ENCODE measurements at regions not wholly inside any gene's neighbourhood (a gene's known extent, or its start where the extent isn't known, plus 50 kb on each side); places are given as distances from the start of the nearest gene placed in this dataset.

DNA sequence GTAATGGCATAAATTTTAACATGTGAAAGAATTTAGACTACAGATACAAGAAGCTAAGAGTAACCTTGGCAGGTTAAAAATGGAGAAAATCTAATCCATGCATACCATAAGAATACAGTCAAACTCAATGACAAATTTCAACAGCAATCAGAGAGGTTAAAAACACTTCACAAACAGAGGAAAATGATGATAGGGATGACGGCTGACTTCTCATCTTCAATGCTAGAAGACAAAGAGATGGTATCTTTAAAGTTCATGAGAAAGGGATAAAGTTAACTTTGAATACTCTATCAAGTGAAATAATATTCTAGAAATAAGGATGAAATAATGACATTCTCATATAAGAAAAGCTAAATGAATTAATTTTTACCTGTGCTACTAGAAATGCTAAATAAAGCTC lies 1130.2 kb upstream of the MIR17HG start:
- Histone ChIP-seq H3K9me1 (ENCODE audit: control insufficient read depth, insufficient read depth, low read length) (no peaks in the 10 kb centered on the region), H3K4me1 (replicated peaks in 1 of 2; ENCODE audit: control insufficient read depth in 2 of 2, insufficient read depth in 2 of 2, low read length in 2 of 2) (no peaks in the 10 kb centered on the region), H3K4me3 (no peak overlapping the region), H3K79me2 (ENCODE audit: control insufficient read depth, insufficient read depth, low read length) (no peaks in the 10 kb centered on the region), H3K36me3 (ENCODE audit: control insufficient read depth, insufficient read depth, low read length) (no peaks in the 10 kb centered on the region), H2AFZ (ENCODE audit: low read depth, low read length) (no peak overlapping the region), H3K27me3 (ENCODE audit: control insufficient read depth in 2 of 2, insufficient read depth in 2 of 2, low read length in 2 of 2) (no peaks in the 10 kb centered on the region), H3K27ac (ENCODE audit: extremely low read depth, low read depth, low read length) (no peak overlapping the region), H3K9ac (ENCODE audit: insufficient read depth in 1 of 2, low read depth in 2 of 2, low read length in 2 of 2) (no peak overlapping the region), H4K20me1 (replicated peaks; ENCODE audit: control insufficient read depth, insufficient read depth, low read length) (no peaks in the 10 kb centered on the region), H3K4me2 (ENCODE audit: insufficient read depth, low read length) (no peak overlapping the region), H3K9me3 (replicated peaks; ENCODE audit: control insufficient read depth, insufficient read depth, low read depth, low read length) (peaks cover 3% of the 10 kb centered on the region; the same call in 1 of the 2 replicates)
- no TSS peak for BruUV-seq (replicated peaks)
- ChIA-PET POLR2A (no interaction called here), CTCF (ENCODE audit: low intra/inter-chr PET ratio) (no interaction called here)
- TF ChIP-seq BCLAF1 (IDR thresholded peaks at IDR 0.05; ENCODE audit: borderline replicate concordance in 1 of 2, control insufficient read depth in 1 of 2, low read depth in 2 of 2, low read length in 1 of 2) (no peak), PHB (CRISPR knock-in tag; IDR thresholded peaks at IDR 0.05) (no peak), SIX5 (IDR thresholded peaks at IDR 0.05; ENCODE audit: borderline replicate concordance in 1 of 2, insufficient read depth in 1 of 2, low read depth in 1 of 2, low read length in 2 of 2) (no peak), TRIM28 (IDR thresholded peaks at IDR 0.05) (no peak), BACH1 (tag; IDR thresholded peaks at IDR 0.05) (no peak), HCFC1 (IDR thresholded peaks at IDR 0.05; ENCODE audit: low read depth, low read length) (no peak), ZC3H8 (IDR thresholded peaks at IDR 0.05) (no peak), KAT8 (IDR thresholded peaks at IDR 0.05; ENCODE audit: low read depth) (no peak), ZC3H4 (CRISPR knock-in tag; IDR thresholded peaks at IDR 0.05; ENCODE audit: borderline replicate concordance) (no peak), EP400 (IDR thresholded peaks at IDR 0.05) (no peak), FOXJ2 (tag; IDR thresholded peaks at IDR 0.05) (no peak), ZNF197 (CRISPR knock-in tag; IDR thresholded peaks at IDR 0.05; ENCODE audit: low read depth) (no peak), MECOM (CRISPR knock-in tag; IDR thresholded peaks at IDR 0.05) (no peak)
- TF ChIP-seq, protein P1, sequence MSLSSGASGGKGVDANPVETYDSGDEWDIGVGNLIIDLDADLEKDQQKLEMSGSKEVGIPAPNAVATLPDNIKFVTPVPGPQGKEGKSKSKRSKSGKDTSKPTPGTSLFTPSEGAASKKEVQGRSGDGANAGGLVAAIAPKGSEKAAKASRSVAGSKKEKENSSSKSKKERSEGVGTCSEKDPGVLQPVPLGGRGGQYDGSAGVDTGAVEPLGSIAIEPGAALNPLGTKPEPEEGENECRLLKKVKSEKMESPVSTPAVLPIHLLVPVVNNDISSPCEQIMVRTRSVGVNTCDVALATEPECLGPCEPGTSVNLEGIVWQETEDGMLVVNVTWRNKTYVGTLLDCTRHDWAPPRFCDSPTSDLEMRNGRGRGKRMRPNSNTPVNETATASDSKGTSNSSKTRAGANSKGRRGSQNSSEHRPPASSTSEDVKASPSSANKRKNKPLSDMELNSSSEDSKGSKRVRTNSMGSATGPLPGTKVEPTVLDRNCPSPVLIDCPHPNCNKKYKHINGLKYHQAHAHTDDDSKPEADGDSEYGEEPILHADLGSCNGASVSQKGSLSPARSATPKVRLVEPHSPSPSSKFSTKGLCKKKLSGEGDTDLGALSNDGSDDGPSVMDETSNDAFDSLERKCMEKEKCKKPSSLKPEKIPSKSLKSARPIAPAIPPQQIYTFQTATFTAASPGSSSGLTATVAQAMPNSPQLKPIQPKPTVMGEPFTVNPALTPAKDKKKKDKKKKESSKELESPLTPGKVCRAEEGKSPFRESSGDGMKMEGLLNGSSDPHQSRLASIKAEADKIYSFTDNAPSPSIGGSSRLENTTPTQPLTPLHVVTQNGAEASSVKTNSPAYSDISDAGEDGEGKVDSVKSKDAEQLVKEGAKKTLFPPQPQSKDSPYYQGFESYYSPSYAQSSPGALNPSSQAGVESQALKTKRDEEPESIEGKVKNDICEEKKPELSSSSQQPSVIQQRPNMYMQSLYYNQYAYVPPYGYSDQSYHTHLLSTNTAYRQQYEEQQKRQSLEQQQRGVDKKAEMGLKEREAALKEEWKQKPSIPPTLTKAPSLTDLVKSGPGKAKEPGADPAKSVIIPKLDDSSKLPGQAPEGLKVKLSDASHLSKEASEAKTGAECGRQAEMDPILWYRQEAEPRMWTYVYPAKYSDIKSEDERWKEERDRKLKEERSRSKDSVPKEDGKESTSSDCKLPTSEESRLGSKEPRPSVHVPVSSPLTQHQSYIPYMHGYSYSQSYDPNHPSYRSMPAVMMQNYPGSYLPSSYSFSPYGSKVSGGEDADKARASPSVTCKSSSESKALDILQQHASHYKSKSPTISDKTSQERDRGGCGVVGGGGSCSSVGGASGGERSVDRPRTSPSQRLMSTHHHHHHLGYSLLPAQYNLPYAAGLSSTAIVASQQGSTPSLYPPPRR (CRISPR knock-in tag; IDR thresholded peaks at IDR 0.05; ENCODE audit: borderline replicate concordance), result no peak
- intact Hi-C loops (cut with micrococcal nuclease), result no loop called here
- DNase-seq (ENCODE audit: extremely low read depth in 1 of 4, low spot score in 3 of 4) (no peak), FAIRE-seq (no peak), ATAC-seq (no peak)
- in situ Hi-C loops (cut with MboI), result no loop called here
- 2% methylated on average over 1 of the region's 1 CpG for WGBS (ENCODE audit: insufficient coverage, low coverage, missing lambda C conversion rate)

Data from K562 (cell line).